Amniotic stem cell (primary cell): ENCODE measurements at regions not wholly inside any gene's neighbourhood (a gene's known extent, or its start where the extent isn't known, plus 50 kb on each side); places are given as distances from the start of the nearest gene placed in this dataset.
"Not testable (repeated sequence)": the region's sequence is repeated elsewhere in the genome, so short reads cannot be mapped to it uniquely, and the experiment has no call there.

Experiments
- DNase-seq: peaks from one replicate; lab custom pipeline; 2025; lab: John Stamatoyannopoulos, UW

GRCh38 chr6:101013612-101014195 is 132.6 kb upstream of the ASCC3 start:
- DNase-seq: no peak

- no peak for DNase-seq
Observed at GRCh38 chr6:101015541-101015940, 134.4 kb upstream of the ASCC3 start.

- DNase-seq: no peak
Observed at GRCh38 chr6:101016163-101016562, 135.0 kb upstream of the ASCC3 start.

- DNase-seq: no peak
Observed at GRCh38 chr6:101018157-101018556, 137.0 kb upstream of the ASCC3 start.

GRCh38 chr6:101021504-101021903 is 140.4 kb upstream of the ASCC3 start:
- no peak for DNase-seq

GRCh38 chr6:101042966-101043365 is 161.8 kb upstream of the ASCC3 start:
- no peak for DNase-seq

GRCh38 chr6:101058296-101058695 is 177.2 kb upstream of the ASCC3 start:
- no peak for DNase-seq

GRCh38 chr6:101066481-101066880 is 185.4 kb upstream of the ASCC3 start:
- DNase-seq: no peak

- DNase-seq: no peak
Observed at GRCh38 chr6:101069191-101069795, 188.2 kb upstream of the ASCC3 start.

- no peak for DNase-seq
Observed at GRCh38 chr6:101070044-101070608, 189.0 kb upstream of the ASCC3 start.

GRCh38 chr6:101077344-101077743 is 196.2 kb upstream of the ASCC3 start:
- DNase-seq: no peak

GRCh38 chr6:101079696-101080270 is 198.7 kb upstream of the ASCC3 start:
- DNase-seq: no peak

- no peak for DNase-seq
Observed at GRCh38 chr6:101080597-101080996, 199.5 kb upstream of the ASCC3 start.

GRCh38 chr6:101083533-101084175 is 202.5 kb upstream of the ASCC3 start:
- no peak for DNase-seq

GRCh38 chr6:101085327-101085726 is 204.2 kb upstream of the ASCC3 start:
- no peak for DNase-seq

GRCh38 chr6:101086473-101086872 is 205.3 kb upstream of the ASCC3 start:
- DNase-seq: no peak

- DNase-seq: no peak
Observed at GRCh38 chr6:101088594-101088993, 207.5 kb upstream of the ASCC3 start.

GRCh38 chr6:101089640-101090039 is 208.5 kb upstream of the ASCC3 start:
- no peak for DNase-seq

- DNase-seq: no peak
Observed at GRCh38 chr6:101090281-101090680, 209.2 kb upstream of the ASCC3 start.

- not testable (repeated sequence) for DNase-seq
Observed at GRCh38 chr6:101098605-101099004, 217.5 kb upstream of the ASCC3 start.

- DNase-seq: no peak
Observed at GRCh38 chr6:101102702-101103101, 221.6 kb upstream of the ASCC3 start.

GRCh38 chr6:101108286-101108685 is 227.2 kb upstream of the ASCC3 start:
- DNase-seq: no peak

GRCh38 chr6:101110814-101111213 is 229.7 kb upstream of the ASCC3 start:
- DNase-seq: no peak
